Activated naive CD8-positive, alpha-beta T cell treated with anti-CD3 and anti-CD28 coated beads, Interleukin-2, amount 10 ng/mL, durations not matched to agents 7 days and 5 days (primary cell): ENCODE measurements at regions not wholly inside any gene's neighbourhood (a gene's known extent, or its start where the extent isn't known, plus 50 kb on each side); places are given as distances from the start of the nearest gene placed in this dataset.

ENCODE experiments used
- ATAC-seq: fragments of 150-1000 bp; cut with Tn5 transposase; one replicate; pipeline ENCODE4 v1.10.0; 2021; ENCODE audit warnings: low read depth, moderate library complexity
- POLR2A ChIA-PET: fragments of 350-600 bp; sonication (Branson Sonifier 250); formaldehyde crosslinking; loops from one replicate; lab custom pipeline; 2021; ENCODE audit warnings: antibody characterized with exemption; lab: Charles Lee
- DNase-seq: peaks from one replicate; pipeline ENCODE4 v3.0.0; 2021
- H3K27ac Mint-ChIP-seq: one replicate; pipeline ENCODE4 v1.8.0; 2022; ENCODE audit warnings: mild to moderate bottlenecking, mixed read lengths
- H3K27me3 Mint-ChIP-seq: one replicate; pipeline ENCODE4 v1.8.0; 2022; ENCODE audit warnings: mild to moderate bottlenecking, moderate library complexity, mixed read lengths
- H3K36me3 Mint-ChIP-seq: one replicate; pipeline ENCODE4 v1.8.0; 2021; ENCODE audit warnings: mild to moderate bottlenecking, mixed read lengths
- H3K4me1 Mint-ChIP-seq: one replicate; pipeline ENCODE4 v1.8.0; 2021; ENCODE audit warnings: mixed read lengths
- H3K4me3 Mint-ChIP-seq: one replicate; pipeline ENCODE4 v1.8.0; 2022; ENCODE audit warnings: mild to moderate bottlenecking, moderate library complexity, mixed read lengths
- H3K9me3 Mint-ChIP-seq: one replicate; pipeline ENCODE4 v1.8.0; 2021; ENCODE audit warnings: mixed read lengths

DNA sequence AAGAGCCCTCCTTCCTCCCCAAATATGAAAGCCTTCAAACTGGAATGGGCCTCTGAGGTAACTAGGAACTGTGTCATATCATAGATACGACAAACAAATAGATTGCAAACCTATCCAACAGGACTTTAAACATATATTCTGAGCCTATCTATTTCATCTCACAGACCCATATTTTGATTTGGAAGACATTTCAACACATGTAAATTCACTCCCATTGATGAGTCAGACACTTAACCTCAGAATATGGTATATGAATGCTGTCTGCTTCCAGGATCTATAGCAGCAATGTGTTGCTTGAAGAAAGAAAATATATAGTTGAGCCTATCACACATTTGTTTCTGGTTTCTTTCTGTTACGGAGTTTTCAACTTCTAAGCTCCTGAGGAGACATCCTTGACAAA lies 221.9 kb upstream of the SAMSN1 start:
- POLR2A ChIA-PET: no interaction called here
- Mint-ChIP-seq H3K27ac (no peak overlapping the region), H3K4me3 (no peak overlapping the region), H3K9me3 (peaks cover 5% of the 10 kb centered on the region), H3K27me3 (no peaks in the 10 kb centered on the region), H3K4me1 (no peaks in the 10 kb centered on the region), H3K36me3 (peaks cover 5% of the 10 kb centered on the region)
- DNase-seq (no peak), ATAC-seq (no peak)

DNA sequence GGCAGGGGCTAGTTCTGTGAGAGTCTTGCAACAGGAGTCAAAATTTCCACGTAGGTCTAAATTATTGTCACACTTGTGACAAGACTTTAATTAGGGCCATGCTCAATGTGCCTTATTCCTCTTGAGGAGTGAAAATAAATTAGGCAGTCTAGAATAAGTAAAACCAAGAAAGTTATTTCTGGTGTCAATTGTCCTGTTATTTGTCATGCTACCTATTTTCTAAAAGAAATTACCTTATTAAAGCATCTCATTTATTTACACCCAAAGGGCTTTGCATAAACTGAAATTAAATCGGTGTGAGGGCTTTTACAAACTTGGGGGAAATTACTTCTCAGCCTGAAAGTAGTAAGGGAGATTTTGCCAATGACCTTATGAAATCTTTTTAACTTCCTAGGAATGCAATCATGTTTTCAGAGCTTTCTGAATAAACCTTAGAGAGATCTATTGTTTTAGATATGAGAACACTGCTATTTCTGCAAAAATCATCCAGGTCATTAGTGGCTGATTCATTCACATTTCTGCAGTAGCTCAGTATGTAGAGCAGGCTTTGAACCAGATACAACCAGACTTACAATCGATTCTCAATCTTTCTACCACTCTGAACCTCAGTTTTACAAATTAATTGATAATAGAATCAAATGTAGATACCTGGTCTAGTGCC lies 221.2 kb upstream of the SAMSN1 start:
- Mint-ChIP-seq H3K4me3 (no peak overlapping the region), H3K27me3 (no peaks in the 10 kb centered on the region), H3K27ac (no peak overlapping the region), H3K4me1 (no peaks in the 10 kb centered on the region), H3K36me3 (peaks cover 5% of the 10 kb centered on the region), H3K9me3 (peaks cover 5% of the 10 kb centered on the region)
- no peak for DNase-seq
- POLR2A ChIA-PET: no interaction called here
- ATAC-seq: no peak

DNA sequence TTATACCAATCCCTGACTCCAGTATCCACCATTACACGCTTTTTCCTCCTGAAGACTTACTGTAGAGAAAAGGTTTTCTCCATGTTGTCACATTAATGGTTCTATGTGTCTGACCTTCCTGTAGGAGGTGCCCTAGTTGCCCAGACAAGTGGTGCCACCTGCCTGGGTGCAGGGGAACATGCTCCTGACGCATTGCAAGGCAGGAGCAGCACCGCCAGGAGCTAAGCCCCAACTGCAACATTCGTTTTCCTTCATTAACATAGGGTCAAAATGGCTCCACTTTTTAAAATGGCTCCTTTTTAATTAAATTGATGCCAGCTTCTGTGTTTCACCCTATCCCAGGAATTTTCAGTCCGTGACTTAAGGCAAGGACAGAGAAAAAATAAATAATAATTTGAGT lies 220.1 kb upstream of the SAMSN1 start:
- POLR2A ChIA-PET: no interaction called here

DNA sequence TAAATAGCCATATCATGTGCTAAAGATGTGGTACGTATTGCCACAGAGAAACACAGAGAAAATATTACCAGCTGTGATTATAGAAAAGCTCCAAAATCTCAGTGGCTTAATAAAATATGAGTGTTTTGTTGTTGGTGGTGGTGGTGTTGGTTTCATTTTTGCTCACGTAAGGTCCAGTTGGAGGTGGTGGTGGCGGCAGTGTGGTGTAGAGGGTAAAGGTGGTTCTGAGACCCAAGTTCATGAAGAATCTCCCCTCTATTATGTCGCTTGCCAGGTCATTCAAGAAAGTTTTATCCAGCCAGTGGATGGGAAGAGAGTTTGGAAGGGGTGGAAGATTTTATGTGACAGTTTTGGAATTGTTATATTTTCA lies 217.6 kb upstream of the SAMSN1 start:
- Mint-ChIP-seq H3K36me3 (peaks cover 15% of the 10 kb centered on the region), H3K4me1 (peaks cover 5% of the 10 kb centered on the region), H3K4me3 (no peak overlapping the region), H3K27me3 (no peaks in the 10 kb centered on the region), H3K9me3 (peaks cover 5% of the 10 kb centered on the region), H3K27ac (no peak overlapping the region)
- no peak for DNase-seq
- ATAC-seq: no peak
- POLR2A ChIA-PET: interaction anchor here (0.6 to 1.5 kb wide), 3 partner anchors 10 to 302 kb away, joined by 3 to 5 read pairs (median 3); no protein-coding TSS in a partner anchor

More for the DNA sequence above, 220.1 kb upstream of the SAMSN1 start:
- Mint-ChIP-seq H3K4me3 (no peak overlapping the region), H3K27me3 (no peaks in the 10 kb centered on the region), H3K27ac (no peak overlapping the region), H3K36me3 (peaks cover 4% of the 10 kb centered on the region), H3K9me3 (peaks cover 5% of the 10 kb centered on the region), H3K4me1 (peaks cover 5% of the 10 kb centered on the region)
- DNase-seq: no peak
- ATAC-seq: no peak

DNA sequence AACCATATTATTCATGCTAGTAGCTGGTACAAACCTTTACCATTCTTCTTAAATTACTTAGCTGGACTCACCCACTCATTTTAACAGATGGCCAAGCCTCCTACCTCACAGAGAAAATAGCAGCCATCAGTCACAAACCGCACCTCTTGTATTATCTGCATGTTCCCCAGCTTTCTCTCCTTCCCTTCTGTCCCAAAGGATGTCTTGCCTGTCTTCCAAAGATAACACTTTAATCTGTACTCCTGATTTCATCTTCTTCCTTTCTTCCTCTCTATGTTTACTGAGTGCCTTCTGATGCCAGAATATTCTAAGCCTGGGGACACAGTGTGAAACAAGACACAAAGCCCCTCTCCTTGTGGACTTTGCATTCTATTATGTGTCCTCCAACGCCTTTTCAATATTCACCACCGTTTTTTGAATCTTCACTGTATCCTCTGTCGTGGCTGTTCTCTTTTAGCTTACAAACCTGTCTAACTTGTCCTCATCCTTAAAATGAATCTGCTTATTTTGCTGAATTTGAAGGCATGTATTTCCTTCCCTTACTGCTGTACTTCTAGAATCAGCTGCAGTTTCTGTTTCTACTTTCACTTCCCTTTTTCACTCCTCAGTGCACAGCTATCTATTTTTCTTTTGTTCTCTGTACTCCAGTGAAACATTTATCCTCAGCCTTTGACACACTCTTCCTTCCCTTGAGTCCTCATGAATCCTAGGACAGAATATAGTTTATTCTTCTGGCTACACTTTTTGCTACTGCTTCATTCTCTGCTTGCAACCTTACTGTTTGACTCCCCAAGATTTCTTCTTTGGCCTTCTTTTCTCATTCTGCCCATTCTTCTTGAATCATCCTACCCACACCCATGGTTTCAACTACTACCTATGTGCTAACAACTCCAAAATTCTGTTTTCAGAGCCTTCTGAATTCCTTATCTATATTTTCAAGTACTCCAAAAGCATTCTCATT lies 216.9 kb upstream of the SAMSN1 start:
- peaks cover 5% of the 10 kb centered on the region for H3K9me3 Mint-ChIP-seq
- H3K4me3 Mint-ChIP-seq: no peak overlapping the region
- no peaks in the 10 kb centered on the region for H3K27me3 Mint-ChIP-seq
- POLR2A ChIA-PET: interaction anchor here (0.5 to 1.5 kb wide), 7 partner anchors 9 to 809 kb away, joined by 3 to 8 read pairs (median 3); partner anchors contain the start of gene HSPA13
- peak; percentile 90 for ATAC-seq
- peaks cover 5% of the 10 kb centered on the region for H3K4me1 Mint-ChIP-seq
- H3K27ac Mint-ChIP-seq: no peak overlapping the region
- peaks cover 16% of the 10 kb centered on the region for H3K36me3 Mint-ChIP-seq
- no peak for DNase-seq

DNA sequence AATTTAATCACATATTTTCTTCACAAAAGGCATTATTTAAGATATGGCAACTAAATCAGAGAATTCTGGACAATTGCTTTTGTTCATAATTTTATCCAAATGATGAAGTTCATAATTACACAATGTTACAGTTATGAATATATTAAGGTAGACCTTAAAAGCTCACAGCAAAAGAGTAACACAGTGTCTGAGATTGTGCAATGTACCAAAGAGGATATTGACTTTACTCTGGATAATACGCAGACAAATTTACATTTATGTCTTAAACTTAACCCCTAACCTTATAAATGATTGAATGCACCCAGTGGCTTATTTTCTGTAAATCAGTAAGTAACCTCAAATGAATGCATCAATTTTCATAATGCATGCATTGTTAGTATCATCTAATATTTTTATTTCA lies 216.2 kb upstream of the SAMSN1 start:
- Mint-ChIP-seq H3K9me3 (peaks cover 5% of the 10 kb centered on the region), H3K36me3 (peaks cover 16% of the 10 kb centered on the region), H3K4me1 (peaks cover 5% of the 10 kb centered on the region), H3K27ac (no peak overlapping the region), H3K4me3 (no peak overlapping the region), H3K27me3 (no peaks in the 10 kb centered on the region)
- ATAC-seq: no peak
- POLR2A ChIA-PET: no interaction called here
- no peak for DNase-seq

DNA sequence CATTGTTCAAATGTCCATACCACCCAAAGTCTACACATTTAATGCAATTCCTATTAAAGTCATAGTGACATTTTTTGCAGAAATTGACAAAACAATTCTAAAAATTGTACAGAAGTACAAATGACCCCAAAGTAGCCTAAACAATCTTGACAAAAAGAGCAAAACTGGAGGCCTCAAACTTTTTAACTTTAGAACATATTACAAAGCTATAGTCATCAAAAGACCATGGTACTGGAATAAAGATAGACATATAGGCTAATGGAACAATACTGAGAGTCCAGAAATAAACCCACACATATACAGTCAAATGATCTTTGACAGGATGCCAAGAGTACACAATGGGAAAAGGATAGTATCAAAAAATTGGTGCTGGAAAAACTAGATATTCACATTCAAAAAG lies 213.2 kb upstream of the SAMSN1 start:
- ATAC-seq (no peak), DNase-seq (no peak)
- no peak overlapping the region for H3K27ac Mint-ChIP-seq
- H3K4me3 Mint-ChIP-seq: no peak overlapping the region
- POLR2A ChIA-PET: no interaction called here
- H3K9me3 Mint-ChIP-seq: peaks cover 4% of the 10 kb centered on the region
- H3K36me3 Mint-ChIP-seq: peaks cover 17% of the 10 kb centered on the region
- H3K4me1 Mint-ChIP-seq: peaks cover 8% of the 10 kb centered on the region
- no peaks in the 10 kb centered on the region for H3K27me3 Mint-ChIP-seq

DNA sequence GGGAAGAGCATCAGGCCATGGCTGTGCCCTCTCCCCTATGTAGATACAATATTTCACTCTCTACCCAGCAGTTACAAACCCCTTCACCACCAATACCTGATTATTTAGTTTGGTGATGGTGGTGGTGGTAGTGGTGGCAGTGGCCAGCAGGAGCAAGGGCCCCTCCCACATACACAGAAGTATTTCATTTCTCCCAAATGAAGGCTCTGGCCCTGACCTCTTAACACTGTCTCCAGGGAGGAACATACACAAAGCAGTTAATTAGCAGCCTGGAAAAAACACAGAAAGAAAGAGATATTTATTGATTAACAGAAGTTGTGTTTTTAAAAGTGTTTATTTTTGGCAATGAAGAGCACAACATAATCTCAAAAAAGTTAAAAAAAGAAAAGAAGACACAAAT lies 212.7 kb upstream of the SAMSN1 start:
- no peak overlapping the region for H3K4me3 Mint-ChIP-seq
- no peak for ATAC-seq
- no peak overlapping the region for H3K27ac Mint-ChIP-seq
- POLR2A ChIA-PET: no interaction called here
- no peaks in the 10 kb centered on the region for H3K27me3 Mint-ChIP-seq
- no peak for DNase-seq
- peaks cover 4% of the 10 kb centered on the region for H3K9me3 Mint-ChIP-seq
- H3K4me1 Mint-ChIP-seq: peaks cover 9% of the 10 kb centered on the region
- H3K36me3 Mint-ChIP-seq: peaks cover 17% of the 10 kb centered on the region

DNA sequence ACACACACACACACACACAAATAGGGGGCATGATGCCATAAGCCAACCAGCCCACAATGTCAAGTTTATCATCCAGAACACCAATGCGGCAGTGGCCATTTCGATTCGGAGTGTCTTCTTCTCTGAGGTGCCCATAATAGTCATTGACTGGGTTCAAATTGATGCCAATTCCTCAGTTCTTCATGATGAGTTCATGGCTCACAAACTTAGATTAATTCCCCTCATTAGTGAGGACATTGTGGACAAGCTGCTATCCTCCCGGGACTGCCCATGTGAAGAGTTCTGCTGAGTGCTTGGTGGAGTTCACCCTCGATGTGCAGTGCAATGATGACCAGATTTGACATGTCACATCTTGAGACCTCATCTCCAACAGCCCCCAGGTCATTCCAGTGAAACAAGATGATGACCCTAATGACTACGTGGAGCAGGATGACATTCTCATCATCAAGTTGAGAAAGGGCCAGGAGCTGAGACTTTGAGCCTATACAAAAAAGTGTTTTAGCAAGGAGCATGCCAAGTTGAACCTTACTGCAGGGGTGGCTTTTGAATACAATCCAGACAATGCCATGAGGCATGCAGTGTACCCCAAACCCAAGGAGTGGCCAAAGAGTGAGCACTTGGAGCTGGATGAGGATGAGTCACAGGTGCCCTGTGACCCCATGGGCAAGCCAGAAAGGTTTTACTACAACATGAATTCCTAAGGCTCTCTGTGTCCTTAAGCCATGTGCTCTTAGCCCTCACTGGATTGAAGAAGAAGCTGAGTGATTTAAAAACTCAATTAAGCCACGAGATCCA lies 211.6 kb upstream of the SAMSN1 start:
- Mint-ChIP-seq H3K4me3 (no peak overlapping the region), H3K36me3 (peaks cover 21% of the 10 kb centered on the region), H3K27ac (no peak overlapping the region), H3K4me1 (peaks cover 15% of the 10 kb centered on the region), H3K9me3 (peaks cover 4% of the 10 kb centered on the region), H3K27me3 (no peaks in the 10 kb centered on the region)
- DNase-seq (no peak), ATAC-seq (no peak)
- POLR2A ChIA-PET: no interaction called here

DNA sequence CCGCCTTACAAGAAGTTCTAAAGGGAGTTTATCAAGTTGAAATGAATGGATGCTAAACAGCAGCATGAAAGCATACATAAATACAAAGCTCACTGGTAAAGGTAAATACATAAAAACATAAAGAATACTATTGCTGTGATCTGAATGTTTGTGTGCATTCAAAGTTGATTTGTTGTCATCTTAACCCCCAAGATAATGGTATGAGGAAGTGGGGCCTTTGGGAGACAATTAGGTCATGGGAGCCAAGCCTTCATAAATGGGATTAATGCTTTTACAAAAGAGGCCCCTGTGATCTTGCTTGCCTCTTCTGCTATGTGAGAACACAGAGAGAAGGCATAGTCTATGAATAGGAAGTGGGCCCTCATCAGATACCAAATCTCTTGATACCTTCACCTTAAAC lies 209.0 kb upstream of the SAMSN1 start:
- peaks cover 27% of the 10 kb centered on the region for H3K36me3 Mint-ChIP-seq
- H3K9me3 Mint-ChIP-seq: peaks cover 6% of the 10 kb centered on the region
- H3K4me3 Mint-ChIP-seq: no peak overlapping the region
- DNase-seq (no peak), ATAC-seq (no peak)
- POLR2A ChIA-PET: no interaction called here
- no peak overlapping the region for H3K27ac Mint-ChIP-seq
- peaks cover 18% of the 10 kb centered on the region for H3K4me1 Mint-ChIP-seq
- no peaks in the 10 kb centered on the region for H3K27me3 Mint-ChIP-seq

DNA sequence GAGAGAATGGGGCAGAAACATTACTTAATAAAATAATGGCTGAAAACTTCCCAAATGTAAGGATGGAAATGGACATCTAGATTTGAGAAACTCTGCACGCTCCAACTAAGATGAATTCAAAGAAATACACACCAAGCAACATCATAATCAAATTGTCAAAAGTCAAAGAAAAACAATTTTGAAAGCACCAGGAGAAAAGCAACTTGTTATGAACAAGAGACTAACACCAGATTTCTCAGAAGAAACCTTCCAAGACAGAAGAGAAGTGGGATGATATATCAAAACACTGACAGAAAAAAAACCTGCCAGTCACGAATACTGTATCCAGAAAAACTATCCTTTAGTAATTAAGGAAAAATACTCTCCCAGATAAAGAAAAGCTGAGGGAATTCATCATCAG lies 208.6 kb upstream of the SAMSN1 start:
- Mint-ChIP-seq H3K9me3 (peaks cover 6% of the 10 kb centered on the region), H3K36me3 (peaks cover 27% of the 10 kb centered on the region), H3K27ac (no peak overlapping the region), H3K4me1 (peaks cover 18% of the 10 kb centered on the region), H3K4me3 (no peak overlapping the region), H3K27me3 (no peaks in the 10 kb centered on the region)
- POLR2A ChIA-PET: interaction anchor here (1.5 kb wide), 1 partner anchor 9 kb away, joined by 5 read pairs; no protein-coding TSS in a partner anchor
- ATAC-seq (no peak), DNase-seq (no peak)

DNA sequence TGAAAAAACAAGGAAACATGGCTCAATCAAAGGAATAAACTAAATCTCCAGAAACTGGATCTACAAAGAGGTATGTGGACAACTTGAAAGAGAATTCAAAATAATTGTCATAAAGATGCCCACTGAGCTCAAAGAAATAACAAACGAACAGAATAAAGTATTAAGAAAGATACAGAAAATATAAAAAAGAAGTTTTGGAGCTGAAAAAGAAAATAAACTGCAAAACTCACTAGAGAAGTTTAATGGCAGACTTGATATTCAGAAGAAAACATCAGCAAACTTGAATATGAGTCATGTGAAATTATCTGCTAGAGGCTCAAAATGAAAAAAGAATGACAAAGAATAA lies 208.1 kb upstream of the SAMSN1 start:
- Mint-ChIP-seq H3K27me3 (no peaks in the 10 kb centered on the region), H3K4me3 (no peak overlapping the region)
- POLR2A ChIA-PET: interaction anchor here (1.5 kb wide), 1 partner anchor 9 kb away, joined by 5 read pairs; no protein-coding TSS in a partner anchor

More for the DNA sequence above, 208.1 kb upstream of the SAMSN1 start:
- peaks cover 18% of the 10 kb centered on the region for H3K4me1 Mint-ChIP-seq
- no peak overlapping the region for H3K27ac Mint-ChIP-seq
- DNase-seq (no peak), ATAC-seq (no peak)
- H3K36me3 Mint-ChIP-seq: peaks cover 23% of the 10 kb centered on the region
- peaks cover 6% of the 10 kb centered on the region for H3K9me3 Mint-ChIP-seq
